ENCODE measurements at regions not wholly inside any gene's neighbourhood (a gene's known extent, or its start where the extent isn't known, plus 50 kb on each side); places are given as distances from the start of the nearest gene placed in this dataset.
A peak's percentile ranks its signal among the peaks of the same experiment; 100 is the strongest.

DNA sequence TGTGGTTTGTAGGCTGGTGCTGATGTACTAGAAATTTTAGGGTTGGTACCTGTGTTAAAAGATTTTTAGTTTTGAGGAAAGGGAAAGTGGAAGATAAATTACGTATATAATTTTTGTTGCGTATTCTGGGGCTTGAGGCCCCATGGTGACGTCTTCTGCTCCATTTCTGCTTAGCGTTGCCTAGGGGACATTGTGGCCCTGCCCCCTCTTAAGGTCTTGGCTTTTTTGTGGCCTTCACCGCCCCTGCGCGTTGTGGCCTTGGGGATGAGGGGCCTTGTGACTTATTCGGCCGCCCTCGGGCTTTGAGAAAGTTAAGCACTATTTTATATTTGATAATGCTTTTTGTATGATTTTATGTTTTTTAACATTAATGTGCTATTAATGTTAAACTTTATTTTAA is 182.0 kb downstream of the KLF13 start:
- H3K27me3 Mint-ChIP-seq: no peaks in the 10 kb centered on the region
- H3K4me1 Mint-ChIP-seq: peaks cover 6 to 17% (median 12%) of the 10 kb centered on the region in 4 donors
- DNase-seq (no peak), ATAC-seq (no peak)
- H3K4me3 Mint-ChIP-seq: no peak overlapping the region
- peaks cover 0 to 5% (median 0%) of the 10 kb centered on the region in 9 donors for H3K9me3 Mint-ChIP-seq
- POLR2A ChIA-PET: no interaction called here
- H3K36me3 Mint-ChIP-seq: no peaks in the 10 kb centered on the region
- no peak overlapping the region for H3K27ac Mint-ChIP-seq

GRCh38 chr15:31510057-31510456 is 183.4 kb downstream of the KLF13 start:
- Mint-ChIP-seq H3K4me3 (no peak overlapping the region), H3K27me3 (peaks cover 0 to 12% (median 9%) of the 10 kb centered on the region in 5 donors), H3K27ac (peak overlapping the region in 1 of 10 donors; percentile 70), H3K36me3 (no peaks in the 10 kb centered on the region), H3K9me3 (peaks cover 0 to 5% (median 0%) of the 10 kb centered on the region in 9 donors), H3K4me1 (peaks cover 11 to 17% (median 12%) of the 10 kb centered on the region in 4 donors)
- POLR2A ChIA-PET: no interaction called here
- ATAC-seq: no peak
- peak in 1 of 10 donors; percentile 3 for DNase-seq

- H3K27me3 Mint-ChIP-seq: peaks cover 4 to 24% (median 16%) of the 10 kb centered on the region in 5 donors
- DNase-seq: peak in 8 of 10 donors; percentile 29 to 73 (median 42)
- peak overlapping the region in 3 of 10 donors; percentile 15 to 49 (median 48) for H3K27ac Mint-ChIP-seq
- peaks cover 0 to 5% (median 0%) of the 10 kb centered on the region in 9 donors for H3K9me3 Mint-ChIP-seq
- H3K4me1 Mint-ChIP-seq: peaks cover 11 to 17% (median 13%) of the 10 kb centered on the region in 4 donors
- no peaks in the 10 kb centered on the region for H3K36me3 Mint-ChIP-seq
- POLR2A ChIA-PET: no interaction called here
- ATAC-seq: peak in 1 of 2 donors; percentile 65
- peak overlapping the region in 2 of 10 donors; percentile 8 to 9 for H3K4me3 Mint-ChIP-seq
These were observed 185.2 kb downstream of the KLF13 start for GRCh38 chr15:31511707-31512310.

GRCh38 chr15:31513178-31513577 is 186.5 kb downstream of the KLF13 start:
- no peak for DNase-seq
- ATAC-seq: no peak
- Mint-ChIP-seq H3K4me3 (no peak overlapping the region), H3K36me3 (no peaks in the 10 kb centered on the region), H3K4me1 (peaks cover 11 to 17% (median 13%) of the 10 kb centered on the region in 4 donors), H3K27me3 (peaks cover 4 to 32% (median 23%) of the 10 kb centered on the region in 5 donors), H3K9me3 (no peaks in the 10 kb centered on the region), H3K27ac (peak overlapping the region in 1 of 10 donors; percentile 51)
- POLR2A ChIA-PET: no interaction called here

GRCh38 chr15:31516440-31516839 is 189.8 kb downstream of the KLF13 start:
- Mint-ChIP-seq H3K4me3 (no peak overlapping the region), H3K4me1 (peaks cover 11 to 17% (median 13%) of the 10 kb centered on the region in 4 donors), H3K9me3 (no peaks in the 10 kb centered on the region)

GRCh38 chr15:31516874-31517273 is 190.2 kb downstream of the KLF13 start:
- POLR2A ChIA-PET: no interaction called here
- Mint-ChIP-seq H3K27ac (no peak overlapping the region), H3K4me3 (no peak overlapping the region), H3K27me3 (peaks cover 4 to 32% (median 24%) of the 10 kb centered on the region in 5 donors), H3K36me3 (no peaks in the 10 kb centered on the region), H3K9me3 (no peaks in the 10 kb centered on the region), H3K4me1 (peaks cover 9 to 14% (median 12%) of the 10 kb centered on the region in 4 donors)
- no peak for DNase-seq
- ATAC-seq: no peak

More at GRCh38 chr15:31516440-31516839, 189.8 kb downstream of the KLF13 start:
- H3K36me3 Mint-ChIP-seq: no peaks in the 10 kb centered on the region
- POLR2A ChIA-PET: no interaction called here
- DNase-seq (no peak), ATAC-seq (no peak)
- peaks cover 4 to 32% (median 24%) of the 10 kb centered on the region in 5 donors for H3K27me3 Mint-ChIP-seq
- H3K27ac Mint-ChIP-seq: no peak overlapping the region

DNA sequence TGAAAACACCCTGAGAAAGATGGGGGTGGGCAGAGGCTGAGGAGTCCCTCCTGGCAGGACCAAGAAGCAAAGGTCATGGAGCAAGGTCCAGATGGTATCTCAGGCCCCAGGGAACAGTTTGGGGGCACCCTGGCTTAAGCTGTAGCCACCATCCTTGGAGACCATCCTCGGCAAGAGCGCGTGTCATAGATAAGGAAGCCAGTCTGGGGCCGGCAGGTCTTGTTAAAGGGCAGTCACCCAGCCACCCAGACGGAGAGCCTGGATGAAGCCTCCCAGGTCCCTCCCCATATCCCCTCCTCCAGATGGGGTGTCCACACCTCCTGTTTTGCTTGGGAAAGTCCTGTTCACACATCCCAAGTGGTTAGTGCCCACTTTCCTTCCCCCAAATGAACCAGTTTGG is 191.1 kb downstream of the KLF13 start:
- ATAC-seq (no peak), DNase-seq (no peak)
- Mint-ChIP-seq H3K4me3 (no peak overlapping the region), H3K4me1 (peaks cover under 1 to 6% (median 5%) of the 10 kb centered on the region in 4 donors), H3K9me3 (no peaks in the 10 kb centered on the region), H3K27me3 (peaks cover 4 to 32% (median 24%) of the 10 kb centered on the region in 5 donors), H3K36me3 (no peaks in the 10 kb centered on the region), H3K27ac (no peak overlapping the region)
- POLR2A ChIA-PET: no interaction called here

DNA sequence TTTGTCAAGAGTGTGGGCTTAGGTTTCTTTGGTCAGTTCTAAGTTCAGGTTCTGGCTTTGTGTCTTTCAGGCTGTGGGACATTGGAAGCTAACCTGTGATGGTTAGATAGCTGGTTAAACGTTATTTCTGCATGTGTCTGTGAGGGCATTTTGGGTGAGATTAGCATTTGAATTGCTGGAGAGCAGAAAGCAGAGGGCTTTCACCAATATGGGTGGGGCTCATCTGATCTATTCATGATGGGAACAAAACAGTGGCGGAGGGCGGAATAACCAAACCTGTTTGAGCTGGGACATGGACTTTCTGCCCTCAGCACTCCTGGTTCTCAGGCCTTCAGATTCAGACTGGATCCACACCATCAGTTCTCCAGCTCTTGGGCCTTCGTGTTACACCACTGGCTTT is 195.4 kb downstream of the KLF13 start:
- H3K4me1 Mint-ChIP-seq: no peaks in the 10 kb centered on the region
- H3K27me3 Mint-ChIP-seq: peaks cover 0 to 15% (median 6%) of the 10 kb centered on the region in 5 donors
- no peak overlapping the region for H3K27ac Mint-ChIP-seq
- H3K4me3 Mint-ChIP-seq: no peak overlapping the region
- no peaks in the 10 kb centered on the region for H3K36me3 Mint-ChIP-seq
- DNase-seq (no peak), ATAC-seq (no peak)
- POLR2A ChIA-PET: no interaction called here
- H3K9me3 Mint-ChIP-seq: no peaks in the 10 kb centered on the region

DNA sequence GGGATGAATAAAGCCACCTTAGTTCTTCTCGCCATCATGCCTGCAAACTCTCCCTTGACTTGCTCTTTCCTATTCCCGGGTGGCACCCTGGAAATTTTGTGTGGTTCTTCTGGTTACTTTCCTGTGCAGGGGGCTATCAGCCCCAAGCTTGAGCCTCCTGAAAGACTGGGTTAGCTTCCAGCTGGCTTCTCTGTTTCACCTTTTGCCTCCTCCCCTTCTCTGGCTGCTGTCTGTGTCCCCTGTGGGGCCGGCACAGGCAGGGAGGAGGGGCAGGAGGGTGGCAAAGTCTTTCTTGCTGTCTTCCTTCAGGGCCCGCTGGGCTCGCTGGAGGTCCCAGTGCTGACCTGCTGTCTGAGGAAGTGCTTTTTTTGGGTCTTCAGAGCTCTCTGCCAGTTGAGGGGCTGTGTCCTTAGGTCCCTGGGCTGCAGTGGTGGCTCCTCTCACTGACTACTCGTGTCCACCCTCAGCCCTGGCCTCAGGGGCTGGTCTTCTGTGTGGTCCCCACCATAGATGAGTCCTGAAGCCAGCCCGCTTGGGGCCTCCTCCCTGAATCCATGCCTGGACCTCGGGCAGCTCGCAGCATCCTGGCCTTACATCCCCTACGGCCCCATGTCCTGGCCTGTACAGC is 196.5 kb downstream of the KLF13 start:
- Mint-ChIP-seq H3K27me3 (peaks cover 2 to 11% (median 9%) of the 10 kb centered on the region in 5 donors), H3K9me3 (no peaks in the 10 kb centered on the region), H3K4me1 (no peaks in the 10 kb centered on the region), H3K4me3 (no peak overlapping the region), H3K27ac (no peak overlapping the region), H3K36me3 (no peaks in the 10 kb centered on the region)
- POLR2A ChIA-PET: no interaction called here
- DNase-seq: no peak
- no peak for ATAC-seq

DNA sequence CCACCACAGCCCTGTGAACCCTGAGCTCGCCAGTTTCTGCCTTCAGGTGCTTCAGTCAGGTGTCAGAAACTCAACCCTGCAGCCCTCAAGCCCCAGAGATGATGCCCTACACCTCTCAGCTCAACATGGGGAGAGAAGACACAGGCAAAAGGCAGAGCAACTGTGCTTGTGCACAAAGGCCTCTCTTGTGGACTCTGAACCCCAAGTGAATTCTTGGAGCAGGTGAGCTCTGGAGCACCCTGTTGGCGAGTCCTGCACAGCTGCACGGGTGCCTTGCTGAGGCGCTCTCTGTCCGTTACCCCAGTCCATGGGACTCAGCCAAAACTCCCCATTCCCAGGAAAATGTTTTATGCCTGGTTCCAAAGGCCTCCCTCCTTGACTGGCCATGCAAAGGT is 197.0 kb downstream of the KLF13 start:
- DNase-seq: no peak
- POLR2A ChIA-PET: no interaction called here
- Mint-ChIP-seq H3K4me3 (no peak overlapping the region), H3K27me3 (peaks cover 3 to 14% (median 7%) of the 10 kb centered on the region in 5 donors), H3K4me1 (no peaks in the 10 kb centered on the region), H3K36me3 (no peaks in the 10 kb centered on the region), H3K27ac (no peak overlapping the region), H3K9me3 (no peaks in the 10 kb centered on the region)
- ATAC-seq: no peak

DNA sequence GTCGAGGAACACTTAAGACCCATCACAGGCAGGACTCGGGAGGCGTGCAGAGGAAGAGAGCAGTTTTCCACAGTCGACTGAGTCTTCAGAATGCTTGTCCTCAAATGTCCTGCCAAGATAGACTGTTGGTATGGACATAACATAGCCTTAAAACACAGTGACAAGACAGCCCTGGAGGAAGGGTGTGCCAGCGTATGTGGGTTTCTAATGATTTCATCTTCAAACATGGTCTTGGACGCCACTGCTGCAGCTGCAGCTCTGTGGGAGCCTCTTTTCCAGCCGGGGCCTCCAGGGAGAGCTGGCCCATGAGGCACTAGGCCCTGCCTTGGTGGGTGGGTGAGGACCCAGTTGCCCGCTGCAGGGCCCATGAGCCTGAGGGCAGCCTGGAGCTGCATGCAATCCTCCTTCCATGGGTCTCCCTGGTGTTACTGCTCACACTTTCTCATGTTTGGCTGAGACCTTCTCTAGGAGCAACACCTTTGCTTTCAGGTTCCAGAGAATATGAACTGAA is 198.6 kb downstream of the KLF13 start:
- DNase-seq (no peak), ATAC-seq (no peak)
- Mint-ChIP-seq H3K4me3 (no peak overlapping the region), H3K9me3 (no peaks in the 10 kb centered on the region), H3K4me1 (no peaks in the 10 kb centered on the region), H3K27ac (no peak overlapping the region), H3K27me3 (peaks cover 3 to 30% (median 9%) of the 10 kb centered on the region in 5 donors), H3K36me3 (no peaks in the 10 kb centered on the region)
- POLR2A ChIA-PET: no interaction called here

- Mint-ChIP-seq H3K36me3 (no peaks in the 10 kb centered on the region), H3K27me3 (peaks cover 3 to 39% (median 14%) of the 10 kb centered on the region in 5 donors), H3K4me3 (no peak overlapping the region), H3K27ac (no peak overlapping the region), H3K9me3 (no peaks in the 10 kb centered on the region), H3K4me1 (no peaks in the 10 kb centered on the region)
- POLR2A ChIA-PET: no interaction called here
- DNase-seq (peak in 1 of 10 donors; percentile 11), ATAC-seq (no peak)
These were observed 199.5 kb downstream of the KLF13 start for GRCh38 chr15:31525988-31526665.

Data from naive thymus-derived CD8-positive, alpha-beta T cell (primary cell).